Daoy (cell line): ENCODE measurements at regions not wholly inside any gene's neighbourhood (a gene's known extent, or its start where the extent isn't known, plus 50 kb on each side); places are given as distances from the start of the nearest gene placed in this dataset.
"Not testable (repeated sequence)": the region's sequence is repeated elsewhere in the genome, so short reads cannot be mapped to it uniquely, and the experiment has no call there.

ENCODE experiments used
- DNase-seq: peaks from one replicate; pipeline ENCODE4 v3.0.0-alpha.2; 2015; ENCODE audit warnings: low read depth

DNA sequence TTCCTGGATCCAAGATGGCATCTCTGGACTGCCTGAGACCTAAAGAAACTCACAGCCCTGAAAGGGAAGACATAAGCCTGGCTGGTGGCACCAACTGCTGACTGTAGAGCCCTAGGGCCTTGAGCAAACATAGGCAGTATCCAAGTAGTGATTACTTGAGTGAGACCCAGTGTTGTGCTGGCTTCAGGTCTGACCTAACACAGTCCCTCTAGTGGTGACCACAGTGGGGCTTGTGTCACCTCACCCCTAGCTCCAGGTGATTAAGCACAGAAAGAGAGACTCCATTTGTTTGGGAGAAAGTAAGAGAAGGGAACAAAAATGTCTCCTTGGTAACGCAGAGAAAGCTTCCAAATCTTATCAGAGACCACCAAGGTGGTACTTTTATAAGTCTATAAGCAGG is 496.3 kb upstream of the HTR2C start:
- DNase-seq, result no peak

DNA sequence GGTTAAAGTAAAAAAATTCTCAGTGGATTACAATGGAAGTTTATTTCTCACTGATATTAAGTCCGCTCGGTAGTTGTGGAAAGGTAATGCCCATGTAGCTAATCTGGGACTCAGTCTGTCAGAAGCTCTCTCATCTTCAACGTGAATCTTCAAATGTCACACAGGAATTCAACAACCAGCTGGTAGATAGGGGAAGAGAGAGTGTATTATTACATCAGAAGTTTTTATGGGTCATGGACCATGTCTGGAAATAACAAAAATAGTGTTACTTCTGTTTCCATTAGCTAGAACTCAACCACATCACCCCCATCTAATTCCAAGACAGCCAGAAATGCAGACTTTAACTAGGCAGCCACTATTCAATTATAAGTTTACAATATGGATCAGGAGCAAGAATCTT is 506.1 kb upstream of the HTR2C start:
- no peak for DNase-seq

DNA sequence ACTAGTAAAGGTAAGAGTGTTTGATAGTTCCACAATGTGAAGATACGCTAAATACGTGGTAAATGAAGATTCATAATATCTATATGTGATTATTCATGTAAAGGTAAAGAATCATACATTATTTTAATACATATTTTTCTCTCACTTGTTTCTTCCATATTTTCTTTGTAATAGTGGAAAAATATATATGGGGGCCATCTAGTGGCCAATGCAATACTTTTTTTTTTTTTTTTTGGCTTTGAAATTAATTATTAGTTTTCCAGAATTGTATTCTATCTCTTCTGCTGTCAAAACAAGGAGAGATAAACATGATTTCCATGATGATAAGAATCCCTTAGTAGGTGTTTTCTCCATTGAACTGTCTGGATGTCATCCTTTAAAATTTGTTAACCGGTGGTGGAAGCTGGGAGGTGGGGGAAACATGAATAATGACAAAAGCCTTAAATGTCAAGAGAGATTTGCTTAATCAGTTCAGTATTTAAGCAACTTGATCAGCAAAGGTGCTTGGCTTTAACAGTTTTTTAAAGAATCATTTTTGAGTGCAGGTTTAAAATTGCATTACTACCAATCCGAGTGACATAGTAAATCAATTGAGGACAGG is 508.7 kb upstream of the HTR2C start:
- no peak for DNase-seq

DNA sequence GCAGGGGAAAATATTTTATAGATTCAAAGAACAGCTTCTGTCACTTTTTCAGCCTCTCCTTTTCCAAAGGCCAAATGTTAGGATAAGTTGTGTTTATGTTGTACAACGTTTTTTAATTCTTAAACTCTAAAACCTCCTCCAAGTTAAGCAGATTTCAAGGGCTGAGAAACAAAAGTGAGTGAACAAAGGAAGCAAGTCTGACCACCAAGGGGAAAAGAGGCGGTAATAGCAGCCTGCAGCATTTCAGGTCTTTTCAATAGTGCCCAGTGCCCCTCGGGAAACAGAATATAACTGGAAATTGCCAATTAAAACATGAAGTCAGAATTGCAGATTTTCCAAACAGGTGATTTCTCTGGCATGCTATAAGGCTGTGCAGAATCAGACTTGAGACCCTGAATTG is 510.0 kb upstream of the HTR2C start:
- DNase-seq, result no peak

DNA sequence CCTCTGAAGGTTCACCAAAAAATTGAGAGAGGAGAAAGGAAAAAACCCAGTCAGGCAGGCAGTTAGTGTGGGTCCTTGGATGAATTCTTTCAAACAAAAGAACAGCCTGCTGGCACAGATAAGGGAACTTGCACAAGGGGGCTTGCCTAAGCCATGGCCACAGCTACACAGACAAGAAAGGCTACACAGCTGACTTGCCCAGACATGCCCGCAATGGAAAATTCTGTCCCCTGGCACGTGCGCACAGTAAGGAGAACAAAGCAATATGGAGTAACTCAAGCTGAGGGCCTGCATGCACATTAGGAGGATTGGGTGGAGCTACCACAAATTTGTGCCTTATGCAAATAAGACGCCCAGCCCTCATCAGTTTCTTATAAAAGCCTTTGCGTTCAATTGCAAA is 512.5 kb upstream of the HTR2C start:
- no peak for DNase-seq

DNA sequence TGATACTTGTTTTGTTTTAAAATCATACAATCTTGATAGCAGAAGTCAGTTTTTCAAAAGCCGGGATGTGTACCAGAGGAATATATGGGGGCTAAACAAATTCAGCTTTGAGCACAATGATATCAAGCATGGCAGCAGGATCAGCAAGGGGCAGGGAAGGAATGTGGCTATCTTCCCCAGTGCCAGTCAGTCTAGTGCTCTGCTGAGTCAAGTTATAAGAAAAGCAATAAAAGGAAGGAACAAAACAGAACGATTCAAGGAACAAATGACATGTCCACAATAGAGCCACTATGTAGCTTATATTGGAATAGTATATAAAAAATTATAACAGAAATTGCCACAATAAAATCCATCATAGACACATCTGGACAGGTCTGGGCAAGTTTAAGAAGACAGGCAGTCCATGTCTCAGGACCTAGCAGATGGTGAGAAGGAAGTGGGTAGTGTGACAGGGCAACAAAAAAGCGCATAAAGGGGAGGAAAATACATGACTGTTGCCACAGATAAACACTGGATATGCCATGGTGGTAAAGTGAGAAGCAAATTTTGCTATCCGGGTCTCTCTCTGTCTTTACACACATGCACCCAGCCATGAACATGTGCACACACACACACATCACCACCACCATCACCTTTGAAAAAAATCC is 518.2 kb upstream of the HTR2C start:
- DNase-seq, result no peak

DNA sequence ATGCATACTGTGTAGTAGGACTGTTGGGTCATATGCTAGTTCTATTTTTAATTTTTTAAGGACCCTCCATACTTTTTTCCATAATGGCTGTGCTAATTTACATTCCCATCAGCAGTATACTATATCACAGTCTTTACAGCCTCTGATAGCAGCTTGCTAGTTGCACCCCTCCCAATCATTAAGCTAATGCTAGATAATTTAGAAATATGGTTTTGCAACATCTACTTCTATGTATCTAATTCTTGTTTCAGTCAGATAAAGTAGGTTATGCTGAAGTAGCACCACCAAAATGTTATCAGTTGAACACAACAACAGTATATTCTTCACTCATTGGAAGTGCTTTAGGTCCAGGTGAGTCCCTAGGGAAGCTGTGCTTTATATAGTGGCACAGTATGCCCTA is 522.7 kb upstream of the HTR2C start:
- DNase-seq, result no peak

DNA sequence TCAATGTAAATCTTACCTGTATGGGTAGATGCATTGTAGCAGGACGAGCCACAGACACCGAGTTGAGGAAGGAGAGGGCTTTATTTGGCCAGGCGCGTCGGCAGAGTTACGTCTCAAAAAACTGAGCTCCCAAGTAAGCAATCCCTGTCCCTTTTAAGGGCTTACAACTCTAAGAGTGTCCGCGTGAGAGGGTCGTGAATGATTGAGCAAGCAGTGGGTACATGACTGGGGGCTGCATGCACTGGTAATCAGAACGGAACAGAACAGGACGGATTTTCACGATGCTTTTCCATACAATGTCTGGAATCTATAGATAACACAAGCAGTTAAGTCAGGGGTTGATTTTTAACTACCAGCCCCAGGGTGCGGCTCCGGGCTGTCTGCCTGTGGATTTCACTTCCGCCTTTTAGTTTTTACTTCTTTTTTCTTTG is 524.9 kb upstream of the HTR2C start:
- DNase-seq, result no peak

DNA sequence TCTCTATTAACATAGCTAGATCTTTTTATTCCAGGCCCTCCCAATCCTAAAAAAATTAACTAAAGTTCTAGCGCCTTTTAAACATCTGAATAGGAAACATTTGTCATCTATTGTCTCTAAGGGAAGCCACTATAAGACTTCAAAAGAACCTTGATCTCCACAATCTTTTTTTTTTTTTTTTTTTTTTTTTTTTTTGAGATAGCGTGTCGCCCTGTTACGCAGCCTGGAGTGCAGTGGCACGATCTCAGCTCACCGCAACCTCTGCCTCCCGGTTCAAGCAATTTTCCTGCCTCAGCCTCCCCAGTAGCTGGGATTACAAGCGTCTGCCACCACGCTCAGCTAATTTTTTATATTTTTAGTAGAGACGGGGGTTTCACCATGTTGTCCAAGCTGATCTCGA is 526.5 kb upstream of the HTR2C start:
- not testable (repeated sequence) for DNase-seq

DNA sequence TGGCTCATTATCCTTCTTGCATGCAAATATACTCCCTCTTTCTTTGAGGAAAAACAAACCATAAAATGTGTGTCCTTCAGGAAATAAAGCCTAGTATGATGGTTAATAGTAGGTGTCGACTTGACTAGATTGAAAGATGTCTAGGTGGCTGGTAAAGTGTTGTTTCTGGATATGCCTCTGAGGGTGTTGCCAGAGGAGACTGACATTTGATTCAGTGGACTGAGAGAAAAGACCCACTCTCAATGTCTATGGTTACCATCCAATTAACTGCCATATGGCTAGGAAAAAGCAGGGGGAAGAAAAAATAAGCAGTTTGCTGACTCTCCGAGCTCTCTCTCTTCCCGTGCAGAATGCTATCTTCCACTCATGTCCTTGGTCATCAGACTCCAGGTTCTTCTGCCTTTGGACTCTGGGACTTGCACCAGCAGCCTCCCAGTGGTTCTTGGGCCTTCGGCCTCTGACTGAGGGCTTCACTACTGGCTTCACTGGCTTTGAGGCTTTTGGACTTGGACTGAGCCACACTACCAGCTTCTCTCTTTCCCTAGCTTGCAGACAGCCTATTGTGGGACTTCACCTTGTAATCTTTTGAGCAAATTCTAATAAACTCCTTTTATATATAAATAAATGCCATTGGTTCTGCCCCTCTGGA is 532.1 kb upstream of the HTR2C start:
- DNase-seq, result no peak

DNA sequence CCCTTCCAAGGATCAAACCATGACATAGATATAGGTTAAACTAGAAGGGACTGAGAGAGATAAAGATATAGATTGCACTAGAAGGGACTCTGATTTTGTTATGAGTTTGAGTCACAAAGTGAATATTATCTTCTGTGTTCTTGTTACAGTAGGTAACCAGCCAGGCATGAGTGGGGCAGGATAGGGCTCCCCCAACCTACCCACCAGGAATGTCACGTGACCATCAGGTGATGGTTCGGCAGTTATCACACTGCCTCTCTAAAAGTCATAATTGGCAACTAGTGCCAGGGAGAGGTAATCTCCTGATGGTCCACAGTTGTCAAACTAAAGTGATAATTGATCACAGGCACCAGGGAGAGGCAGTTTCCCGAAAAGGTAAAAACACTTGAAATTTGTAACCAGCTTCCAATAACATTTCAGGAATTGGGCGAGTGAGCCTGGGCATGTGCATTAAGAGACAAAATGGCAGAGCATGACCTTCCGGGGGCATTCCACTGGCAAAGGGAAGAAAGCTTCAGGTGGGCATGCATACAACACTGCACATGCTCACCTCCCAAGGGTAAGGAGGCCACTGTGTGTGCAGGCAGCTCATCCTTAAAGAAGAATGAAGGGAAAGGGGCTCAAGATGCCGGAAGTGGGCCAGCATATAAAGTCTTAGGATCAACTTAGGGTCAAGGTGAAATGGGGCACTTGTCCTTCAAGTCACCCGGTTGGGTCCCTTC is 533.6 kb upstream of the HTR2C start:
- no peak for DNase-seq

DNA sequence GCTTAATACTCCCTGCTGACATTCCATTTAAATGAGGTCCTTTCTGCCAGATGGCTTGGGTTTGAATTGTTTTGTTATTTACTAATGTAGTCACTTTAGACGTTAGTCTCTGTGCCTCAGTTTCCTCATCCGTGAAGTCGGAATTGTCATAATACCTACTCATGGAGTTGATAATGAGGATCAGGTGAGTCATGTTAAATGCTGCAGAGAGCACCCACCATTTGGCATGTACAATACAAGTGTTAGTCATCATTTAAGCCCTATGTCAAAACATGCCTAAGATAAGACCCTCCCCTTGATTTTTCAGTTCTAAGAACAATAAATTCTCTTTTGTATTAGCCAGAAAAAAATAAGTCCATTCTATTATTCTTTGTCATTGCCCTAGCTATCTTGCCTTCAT is 534.8 kb upstream of the HTR2C start:
- DNase-seq, result no peak

DNA sequence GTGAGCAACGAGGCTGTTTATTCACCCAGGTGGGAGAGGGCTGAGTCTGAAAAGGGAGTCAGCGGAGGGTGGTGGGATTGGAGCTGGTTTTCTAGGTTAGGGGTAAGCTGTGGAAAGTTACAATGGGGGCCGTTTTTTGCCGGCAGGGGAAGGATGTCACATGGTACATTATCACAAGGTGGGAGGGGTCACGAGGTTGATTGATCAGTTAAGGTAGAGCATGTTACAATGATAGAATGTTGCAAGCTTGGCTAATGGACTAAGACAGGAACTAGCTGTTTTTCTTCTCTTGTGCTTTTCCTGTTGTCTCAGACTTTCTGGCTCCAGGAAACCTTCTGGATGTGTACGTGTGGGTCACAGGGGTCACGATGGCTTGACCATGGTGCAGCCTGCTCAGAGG is 536.3 kb upstream of the HTR2C start:
- DNase-seq, result no peak

DNA sequence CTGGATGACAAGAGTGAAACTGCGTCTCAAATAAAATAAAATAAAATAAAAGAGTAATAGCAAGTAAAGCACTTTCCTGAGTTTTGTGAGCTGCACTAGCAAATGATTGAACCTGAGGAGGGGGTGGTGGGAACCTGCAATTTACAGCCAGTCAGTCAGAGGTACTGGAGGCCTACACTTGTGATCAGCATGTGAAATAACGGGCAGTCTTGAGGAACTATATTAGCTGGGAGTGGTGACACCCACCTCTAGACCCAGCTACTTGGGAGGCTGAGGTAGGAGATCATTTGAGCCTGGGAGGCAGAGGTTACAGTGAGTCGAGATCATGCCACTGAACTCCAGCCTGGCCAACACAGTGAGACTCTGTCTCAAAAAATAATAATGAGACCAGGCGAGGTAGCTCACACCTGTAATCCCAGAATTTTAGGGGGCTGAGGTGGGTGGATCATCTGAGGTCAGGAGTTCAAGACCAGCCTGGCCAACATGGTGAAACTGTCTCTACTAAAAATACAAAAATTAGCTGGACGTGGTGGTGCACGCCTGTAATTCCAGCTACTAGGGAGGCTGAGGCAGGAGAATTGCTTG is 537.1 kb upstream of the HTR2C start:
- DNase-seq, result no peak

DNA sequence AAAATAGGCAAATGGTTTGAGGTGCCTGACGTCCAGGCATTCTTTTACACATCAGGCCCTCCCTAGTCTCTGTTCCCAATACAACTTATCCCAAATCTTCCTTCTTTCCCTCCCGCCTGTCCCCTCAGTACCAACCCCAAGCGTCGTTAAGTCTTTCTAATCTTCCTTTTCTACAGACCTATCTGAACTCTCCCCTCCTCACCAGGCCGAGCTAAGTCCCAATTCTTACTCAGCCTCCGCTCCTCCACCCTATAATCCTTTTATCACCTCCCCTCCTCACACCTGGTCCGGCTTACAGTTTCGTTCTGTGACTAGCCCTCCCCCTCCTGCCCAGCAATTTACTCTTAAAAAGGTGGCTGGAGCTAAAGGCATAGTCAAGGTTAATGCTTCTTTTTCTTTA is 542.4 kb upstream of the HTR2C start:
- not testable (repeated sequence) for DNase-seq

DNA sequence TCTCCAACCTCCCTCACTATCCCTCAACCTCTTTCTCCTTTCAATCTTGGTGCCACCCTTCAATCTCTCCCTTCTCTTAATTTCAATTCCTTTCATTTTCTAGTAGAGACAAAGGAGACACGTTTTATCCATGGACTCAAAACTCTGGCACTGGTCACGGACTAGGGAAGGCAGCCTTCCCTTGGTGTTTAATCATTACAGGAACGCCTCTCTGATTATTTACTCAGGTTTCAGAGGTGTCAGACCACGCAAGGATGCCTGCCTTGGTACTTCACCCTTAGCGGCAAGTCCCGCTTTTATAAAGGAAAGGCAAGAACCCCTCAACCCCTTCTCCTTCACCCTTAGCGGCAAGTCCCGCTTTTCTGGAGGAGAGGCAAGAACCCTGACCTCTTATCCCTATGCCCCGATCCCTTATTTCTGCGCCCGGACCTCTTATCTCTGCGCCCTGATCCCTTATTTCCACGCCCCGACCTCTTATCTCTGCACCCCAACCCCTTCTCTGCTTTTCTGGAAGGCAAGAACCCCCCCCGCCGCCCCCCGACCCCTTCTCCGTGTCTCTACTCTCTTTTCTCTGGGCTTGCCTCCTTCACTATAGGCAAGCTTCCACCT is 543.1 kb upstream of the HTR2C start:
- DNase-seq, result not testable (repeated sequence)

DNA sequence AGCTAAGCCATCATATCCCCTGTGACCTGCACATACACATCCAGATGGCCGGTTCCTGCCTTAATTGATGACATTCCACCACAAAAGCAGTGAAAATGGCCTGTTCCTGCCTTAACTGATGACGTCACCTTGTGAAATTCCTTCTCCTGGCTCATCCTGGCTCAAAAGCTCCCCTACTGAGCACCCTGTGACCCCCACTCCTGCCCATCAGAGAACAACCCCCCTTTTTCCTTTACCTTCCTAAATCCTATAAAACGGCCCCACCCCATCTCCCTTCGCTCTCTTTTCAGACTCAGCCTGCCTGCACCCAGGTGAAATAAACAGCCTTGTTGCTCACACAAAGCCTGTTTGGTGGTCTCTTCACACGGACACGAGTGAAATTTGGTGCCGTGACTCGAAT is 543.8 kb upstream of the HTR2C start:
- DNase-seq, result not testable (repeated sequence)

DNA sequence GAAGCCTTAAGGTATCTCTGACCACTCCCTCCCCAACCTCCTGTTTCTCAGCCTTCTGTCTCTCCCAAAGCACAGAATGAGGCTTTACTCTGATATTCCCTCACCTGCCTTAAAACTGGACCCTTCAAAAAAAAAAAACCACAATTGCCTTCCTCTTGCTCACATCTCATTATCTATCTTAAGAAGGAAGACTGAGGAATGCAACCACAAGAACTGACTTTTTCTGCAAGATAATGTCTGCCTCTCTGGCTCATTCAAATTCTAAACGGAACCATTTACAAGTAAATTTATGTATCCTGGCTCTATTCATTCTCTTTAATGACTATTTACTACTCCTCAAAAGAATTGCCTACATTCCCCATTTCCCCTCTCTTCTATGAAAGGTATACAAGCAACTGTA is 545.5 kb upstream of the HTR2C start:
- DNase-seq, result no peak

DNA sequence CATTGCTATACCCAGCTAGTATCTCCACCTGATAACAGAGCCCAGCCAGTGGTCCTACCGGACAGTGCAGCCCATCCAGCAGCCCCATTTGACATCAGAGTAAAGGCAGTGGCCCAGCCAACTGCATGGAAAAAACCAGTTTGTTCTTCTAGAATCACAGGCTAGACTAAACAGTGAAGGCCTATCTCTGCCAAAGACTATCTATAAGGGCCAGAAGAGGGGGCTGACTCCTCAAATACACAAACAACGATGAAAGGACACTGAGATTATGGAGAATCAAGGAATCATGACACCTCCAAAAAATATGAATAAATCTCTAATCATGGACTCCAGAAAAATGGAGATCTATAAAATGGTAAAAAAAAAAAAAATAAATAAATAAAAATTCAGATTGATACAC is 546.4 kb upstream of the HTR2C start:
- DNase-seq, result no peak

DNA sequence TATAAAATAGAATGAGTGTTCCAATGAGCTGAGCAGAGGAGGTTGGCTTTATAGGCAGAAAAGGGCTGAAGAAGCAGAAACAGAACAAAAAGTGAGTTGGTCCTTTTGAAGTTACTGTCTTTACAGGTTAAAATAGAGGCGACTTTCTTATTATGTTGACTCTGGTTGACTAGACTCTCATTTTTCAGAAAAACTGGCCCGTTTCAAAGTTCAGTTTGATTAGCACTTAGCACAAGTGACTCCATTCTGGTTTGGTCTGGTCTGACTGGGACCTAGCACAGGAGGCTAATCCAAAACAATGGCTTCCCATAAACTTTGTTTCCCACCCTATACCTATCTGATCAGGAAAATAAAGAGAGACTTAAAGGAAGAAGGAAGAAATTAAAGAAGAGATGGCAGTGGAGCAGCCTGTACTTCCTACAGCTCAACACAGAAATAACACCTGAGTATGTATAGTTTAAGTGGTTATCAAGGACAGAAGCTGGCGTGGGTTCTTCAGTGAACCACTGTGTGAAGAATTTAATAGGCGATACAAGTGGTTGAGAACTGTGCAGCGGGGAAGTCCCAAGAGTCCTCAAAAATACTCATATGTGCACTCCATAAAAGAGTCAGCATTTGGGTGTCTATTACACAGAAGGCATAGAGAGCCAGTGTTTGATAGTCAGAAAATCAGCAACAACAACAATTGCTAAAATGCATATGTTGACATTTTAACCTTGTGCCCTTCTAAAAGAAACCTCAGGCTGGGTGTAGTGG is 554.8 kb upstream of the HTR2C start:
- DNase-seq, result no peak

DNA sequence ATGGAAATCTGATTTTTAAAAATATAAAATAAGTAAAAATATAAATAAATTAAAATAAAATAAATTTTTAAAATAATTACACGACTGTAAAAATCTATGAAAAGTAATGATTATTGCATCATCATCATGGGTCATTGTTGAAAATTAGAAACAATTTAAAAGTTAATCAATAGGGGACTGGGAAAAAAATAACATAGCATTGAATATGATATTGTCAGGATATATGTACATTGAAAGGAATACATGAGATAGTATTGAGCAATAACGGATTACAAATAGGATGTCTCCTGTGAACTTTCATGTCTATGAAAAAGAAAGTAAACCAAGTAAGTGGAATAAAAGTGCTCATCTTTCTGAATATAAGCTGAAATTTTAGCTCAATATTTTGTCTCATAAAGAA is 566.8 kb upstream of the HTR2C start:
- DNase-seq, result no peak
